ENCODE measurements at regions not wholly inside any gene's neighbourhood (a gene's known extent, or its start where the extent isn't known, plus 50 kb on each side); places are given as distances from the start of the nearest gene placed in this dataset.

DNA sequence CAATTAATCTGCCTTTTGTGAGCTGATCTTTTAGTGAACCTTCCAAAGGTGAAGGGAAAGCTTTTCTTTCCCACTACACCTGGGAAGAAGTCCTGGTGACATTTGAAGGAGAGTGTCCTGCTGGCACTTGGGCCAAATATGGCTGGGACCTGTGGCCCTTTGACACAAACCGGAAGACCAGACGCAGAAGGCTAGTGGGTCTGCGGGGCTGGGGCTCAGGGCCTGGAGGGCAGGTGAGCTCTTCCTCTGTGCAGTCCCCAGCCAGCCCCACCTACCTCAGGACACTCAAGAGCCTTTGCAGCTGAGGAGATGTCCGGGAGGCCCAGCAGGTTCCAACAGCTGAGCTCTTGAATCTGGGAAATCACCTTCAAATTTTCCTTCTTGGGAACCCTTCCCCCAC, 138.0 kb upstream of the THY1 start:
- H3K4me3 ChIP-seq (ENCODE audit: low read length): no peak overlapping the region
- DNase-seq (ENCODE audit: low read depth): no peak
- TF ChIP-seq, protein P1, sequence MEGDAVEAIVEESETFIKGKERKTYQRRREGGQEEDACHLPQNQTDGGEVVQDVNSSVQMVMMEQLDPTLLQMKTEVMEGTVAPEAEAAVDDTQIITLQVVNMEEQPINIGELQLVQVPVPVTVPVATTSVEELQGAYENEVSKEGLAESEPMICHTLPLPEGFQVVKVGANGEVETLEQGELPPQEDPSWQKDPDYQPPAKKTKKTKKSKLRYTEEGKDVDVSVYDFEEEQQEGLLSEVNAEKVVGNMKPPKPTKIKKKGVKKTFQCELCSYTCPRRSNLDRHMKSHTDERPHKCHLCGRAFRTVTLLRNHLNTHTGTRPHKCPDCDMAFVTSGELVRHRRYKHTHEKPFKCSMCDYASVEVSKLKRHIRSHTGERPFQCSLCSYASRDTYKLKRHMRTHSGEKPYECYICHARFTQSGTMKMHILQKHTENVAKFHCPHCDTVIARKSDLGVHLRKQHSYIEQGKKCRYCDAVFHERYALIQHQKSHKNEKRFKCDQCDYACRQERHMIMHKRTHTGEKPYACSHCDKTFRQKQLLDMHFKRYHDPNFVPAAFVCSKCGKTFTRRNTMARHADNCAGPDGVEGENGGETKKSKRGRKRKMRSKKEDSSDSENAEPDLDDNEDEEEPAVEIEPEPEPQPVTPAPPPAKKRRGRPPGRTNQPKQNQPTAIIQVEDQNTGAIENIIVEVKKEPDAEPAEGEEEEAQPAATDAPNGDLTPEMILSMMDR (conservative IDR thresholded peaks at IDR 0.05; ENCODE audit: low read depth, low read length): no peak

DNA sequence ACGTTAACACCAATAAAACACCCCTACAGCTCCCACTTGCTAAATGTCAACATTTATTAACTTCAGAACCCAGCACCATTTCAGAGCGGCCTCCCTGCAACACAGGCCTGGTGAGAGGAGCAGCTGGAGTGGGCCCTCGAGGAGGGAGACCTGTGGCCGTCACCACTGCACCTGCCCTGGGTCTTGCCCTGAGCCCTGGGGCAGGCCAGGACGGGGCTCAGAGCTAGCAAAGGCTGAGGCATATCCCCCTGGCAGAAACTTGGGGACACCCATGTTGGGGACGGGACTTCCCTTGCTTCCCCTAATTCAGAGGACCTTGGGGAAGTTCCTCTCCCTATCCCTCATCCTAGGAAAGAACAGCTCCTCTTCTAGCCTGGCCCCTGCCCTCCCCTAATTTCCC, 137.3 kb upstream of the THY1 start:
- no peak overlapping the region for H3K4me3 ChIP-seq (ENCODE audit: low read length)
- TF ChIP-seq, protein P1 (conservative IDR thresholded peaks at IDR 0.05; ENCODE audit: low read depth, low read length): no peak
- no peak for DNase-seq (ENCODE audit: low read depth)

DNA sequence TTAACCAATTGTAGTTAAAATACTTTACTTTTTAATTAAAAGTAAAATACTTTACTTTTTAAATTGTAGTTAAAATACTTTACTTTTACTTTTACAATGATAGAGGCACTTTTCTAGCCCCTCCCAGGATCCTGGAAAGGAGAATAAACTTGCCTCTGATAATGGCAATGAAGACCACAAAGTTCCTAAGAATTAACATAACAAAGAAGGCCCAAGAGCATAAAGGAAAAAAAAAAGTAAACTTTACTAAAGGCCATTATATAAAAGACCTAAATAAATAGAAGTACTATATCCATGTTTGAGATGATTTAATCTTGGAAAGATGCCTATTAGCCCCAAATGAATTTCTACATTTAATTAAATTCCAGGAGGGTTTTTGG, 129.1 kb upstream of the THY1 start:
- no peak overlapping the region for H3K4me3 ChIP-seq (ENCODE audit: low read length)
- DNase-seq (ENCODE audit: low read depth): no peak
- TF ChIP-seq, protein P1 (conservative IDR thresholded peaks at IDR 0.05; ENCODE audit: low read depth, low read length): no peak

DNA sequence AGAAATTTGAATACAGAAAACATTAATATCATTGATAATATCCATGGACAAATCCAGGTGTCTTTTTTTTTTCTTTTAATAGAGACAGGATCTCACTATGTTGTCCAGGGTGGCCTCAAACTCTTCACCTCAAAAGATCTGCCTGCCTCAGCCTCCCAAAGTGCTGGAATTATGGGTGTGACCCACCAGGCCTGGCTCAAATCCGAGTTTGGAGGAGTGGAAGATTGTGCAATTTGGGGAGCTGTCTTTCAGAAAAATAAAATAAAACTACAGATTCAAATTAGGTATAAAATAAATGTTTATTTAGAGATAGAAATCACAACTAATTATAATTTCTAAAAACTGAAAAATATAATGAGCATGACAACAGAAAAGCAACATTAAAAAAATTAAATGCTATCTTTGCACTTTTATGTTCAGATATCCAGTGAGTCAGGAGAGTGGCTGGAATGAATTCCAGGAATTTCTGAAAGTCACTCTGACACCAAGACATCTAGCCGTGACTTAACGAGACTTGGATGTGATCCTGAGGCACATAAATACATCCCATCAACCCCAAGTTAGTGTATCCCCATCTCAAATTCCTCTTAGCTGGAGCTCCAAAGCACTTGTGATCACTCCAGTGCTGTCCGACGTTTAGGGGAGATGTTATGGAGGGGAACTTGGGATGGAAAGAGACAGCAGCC, 128.6 kb upstream of the THY1 start:
- DNase-seq (ENCODE audit: low read depth): no peak
- TF ChIP-seq, protein P1 (conservative IDR thresholded peaks at IDR 0.05; ENCODE audit: low read depth, low read length): no peak
- no peak overlapping the region for H3K4me3 ChIP-seq (ENCODE audit: low read length)

DNA sequence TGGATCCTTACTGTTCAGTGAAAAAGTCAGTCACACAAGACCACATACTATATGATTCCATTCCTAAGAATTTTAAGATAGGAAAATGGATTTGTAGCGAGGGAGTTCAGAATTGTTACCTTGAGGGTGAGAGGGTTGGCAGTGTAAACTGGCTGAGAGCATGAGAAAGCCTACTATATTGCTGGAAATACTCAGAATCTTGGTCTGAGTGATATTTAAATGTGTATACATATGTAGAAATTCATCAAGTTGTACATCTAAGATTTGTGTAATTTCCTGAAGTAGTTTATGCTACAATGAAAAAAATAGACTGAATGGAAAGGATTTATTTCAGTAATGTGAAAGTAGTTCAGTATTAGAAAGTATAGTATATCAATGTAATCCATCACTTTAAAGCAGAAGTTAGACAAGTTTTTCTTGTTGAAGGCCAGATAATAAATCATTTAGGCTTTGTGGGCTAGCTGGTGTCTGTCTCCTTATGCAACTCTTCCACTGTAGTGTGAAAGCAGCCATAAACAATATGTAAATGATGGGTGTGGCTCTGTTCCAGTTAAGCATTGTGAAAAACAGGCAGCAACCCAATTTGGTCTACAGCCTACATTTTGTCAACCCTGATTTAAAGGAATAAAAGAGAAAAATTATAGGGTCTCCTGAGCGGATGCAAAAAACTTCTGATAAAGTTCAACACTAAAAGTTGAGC, 127.2 kb upstream of the THY1 start:
- TF ChIP-seq, protein P1 (conservative IDR thresholded peaks at IDR 0.05; ENCODE audit: low read depth, low read length): no peak
- H3K4me3 ChIP-seq (ENCODE audit: low read length): no peak overlapping the region
- DNase-seq (ENCODE audit: low read depth): no peak

DNA sequence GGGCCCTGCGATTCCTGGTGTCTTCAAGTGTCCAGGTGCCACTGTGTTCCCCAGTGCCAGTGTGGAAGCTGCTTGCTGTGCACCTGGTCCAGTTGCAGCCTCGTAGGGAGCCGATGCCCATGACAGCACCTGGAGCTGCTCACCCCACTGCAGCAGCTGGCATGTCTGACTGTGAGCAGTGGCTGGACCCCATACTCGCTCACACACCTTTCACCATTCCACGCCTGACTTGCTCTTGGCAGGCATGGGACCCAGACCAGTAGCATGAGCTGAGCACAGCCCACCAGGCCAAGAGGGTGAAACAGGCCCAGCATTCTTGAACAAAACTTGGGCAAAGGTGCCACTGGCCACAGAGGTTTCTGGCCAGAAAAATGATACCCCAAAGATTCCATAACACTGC, 124.5 kb upstream of the THY1 start:
- DNase-seq (ENCODE audit: low read depth): no peak
- TF ChIP-seq, protein P1 (conservative IDR thresholded peaks at IDR 0.05; ENCODE audit: low read depth, low read length): no peak
- no peak overlapping the region for H3K4me3 ChIP-seq (ENCODE audit: low read length)
